HG02623 (cell line): ENCODE measurements at regions not wholly inside any gene's neighbourhood (a gene's known extent, or its start where the extent isn't known, plus 50 kb on each side); places are given as distances from the start of the nearest gene placed in this dataset.

Source experiments
- ATAC-seq: cut with Tn5 transposase; IDR thresholded peaks from one replicate; pipeline ENCODE4 v1.9.1; 2021; ENCODE audit warnings: moderate library complexity; ENCODE audit not compliant: unreplicated experiment

GRCh38 chr6:40803897-40804702 is 216.9 kb upstream of the LRFN2 start:
- ATAC-seq, result no peak

DNA sequence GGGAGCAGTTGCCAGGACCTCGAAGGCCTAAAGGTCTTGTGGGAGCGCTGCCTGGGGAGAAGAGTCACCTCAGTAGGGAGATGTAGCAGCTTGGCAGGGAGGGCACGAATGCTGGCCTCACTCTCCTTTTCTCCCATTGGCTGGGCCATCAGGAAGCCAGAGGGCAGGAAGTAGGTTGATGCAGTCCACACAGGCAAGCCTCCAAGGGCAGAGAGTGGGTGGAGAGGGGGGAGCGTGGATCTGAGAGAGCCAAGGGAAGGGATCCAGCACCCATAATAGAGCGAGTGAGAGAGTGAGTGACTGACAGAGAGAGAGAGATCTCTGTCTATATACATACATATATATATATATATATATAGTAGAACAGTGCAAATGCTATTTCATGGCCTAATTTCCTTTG is 215.3 kb upstream of the LRFN2 start:
- ATAC-seq, result no peak

- ATAC-seq, result no peak
Observed at GRCh38 chr6:40799296-40800140, 212.4 kb upstream of the LRFN2 start.

- no peak for ATAC-seq
Observed at GRCh38 chr6:40798069-40798770, 211.1 kb upstream of the LRFN2 start.

GRCh38 chr6:40796260-40797221 is 209.4 kb upstream of the LRFN2 start:
- ATAC-seq, result no peak

- no peak for ATAC-seq
Observed at GRCh38 chr6:40794586-40794985, 207.4 kb upstream of the LRFN2 start.

DNA sequence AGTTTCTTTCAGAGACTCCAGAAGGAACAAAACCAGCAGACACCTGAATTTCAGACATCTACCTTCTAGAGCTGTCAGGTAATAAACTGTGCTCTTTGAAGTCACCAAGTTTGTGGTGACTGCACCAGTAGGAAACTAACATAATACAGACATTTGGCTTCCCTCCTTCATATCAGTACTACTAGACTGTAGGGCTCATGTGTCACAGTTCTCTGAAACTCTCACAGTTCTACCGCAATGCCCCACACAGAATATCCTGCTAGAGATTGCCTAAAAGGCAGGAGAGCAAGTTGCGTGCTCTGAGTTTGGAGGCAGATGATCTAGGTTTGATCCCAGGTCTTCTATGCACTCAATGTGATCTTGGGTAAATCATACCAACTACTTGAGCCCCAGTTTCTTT is 205.0 kb upstream of the LRFN2 start:
- ATAC-seq, result no peak

GRCh38 chr6:40791004-40791403 is 203.8 kb upstream of the LRFN2 start:
- ATAC-seq, result no peak

GRCh38 chr6:40788661-40789655 is 201.8 kb upstream of the LRFN2 start:
- no peak for ATAC-seq

- ATAC-seq, result no peak
Observed at GRCh38 chr6:40782355-40782754, 195.2 kb upstream of the LRFN2 start.

DNA sequence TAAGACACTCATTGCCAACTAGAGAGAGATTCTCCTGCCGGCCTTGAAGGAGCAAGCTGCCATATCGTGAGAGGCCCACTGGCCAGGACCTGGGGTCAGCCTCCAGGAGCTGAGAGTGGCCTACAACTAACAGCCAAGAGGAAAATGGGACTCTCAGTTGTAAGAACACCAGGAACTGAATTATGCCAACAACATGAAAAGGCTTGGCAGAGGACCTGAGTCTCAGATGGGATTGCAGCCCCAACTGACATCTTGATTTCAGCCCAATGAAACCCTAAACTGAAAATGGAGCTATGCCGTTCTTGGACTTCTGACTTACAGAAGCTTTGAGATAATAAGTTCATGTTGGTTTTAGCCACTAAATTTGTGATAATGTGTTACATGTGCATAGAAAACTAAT is 193.5 kb upstream of the LRFN2 start:
- ATAC-seq, result no peak

DNA sequence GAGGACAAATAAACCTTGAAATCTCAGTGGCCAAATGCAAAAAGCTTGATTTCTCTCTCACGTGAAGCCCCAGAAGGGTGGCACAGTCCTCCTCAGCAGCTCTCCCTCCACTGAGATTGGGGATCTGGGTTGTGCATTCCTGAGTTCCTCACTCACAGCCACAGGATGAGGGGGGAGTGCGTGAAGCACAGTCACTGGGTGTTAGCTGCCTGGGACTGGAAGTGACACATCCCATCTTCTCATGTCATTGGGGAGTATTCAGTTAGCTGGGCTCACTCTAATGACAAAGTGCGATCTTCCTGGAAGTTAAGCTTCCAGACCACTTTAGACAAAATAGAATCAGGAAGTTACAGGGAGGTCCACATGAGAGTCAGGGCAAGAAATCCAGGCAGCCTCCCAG is 192.2 kb upstream of the LRFN2 start:
- no peak for ATAC-seq

- no peak for ATAC-seq
Observed at GRCh38 chr6:40778918-40779317, 191.8 kb upstream of the LRFN2 start.

- ATAC-seq, result no peak
Observed at GRCh38 chr6:40778196-40778595, 191.0 kb upstream of the LRFN2 start.

- no peak for ATAC-seq
Observed at GRCh38 chr6:40774932-40775331, 187.8 kb upstream of the LRFN2 start.

DNA sequence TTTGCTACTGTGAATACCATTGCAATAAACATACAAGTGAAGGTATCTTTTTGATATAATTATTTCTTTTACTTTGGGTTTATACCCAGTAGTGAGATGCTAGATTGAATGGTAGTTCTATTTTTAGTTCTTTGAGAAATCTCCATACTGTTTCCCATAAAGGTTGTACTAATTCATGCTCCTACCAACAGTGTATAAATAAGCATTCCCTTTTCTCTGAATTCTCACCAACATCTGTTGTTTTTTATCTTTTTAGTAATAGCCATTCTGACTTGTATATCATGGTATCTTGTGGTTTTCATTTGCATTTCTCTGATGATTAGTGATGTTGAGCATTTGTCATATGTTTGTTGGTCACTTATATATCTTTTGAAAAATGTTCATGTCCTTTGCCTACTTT is 183.6 kb upstream of the LRFN2 start:
- no peak for ATAC-seq

DNA sequence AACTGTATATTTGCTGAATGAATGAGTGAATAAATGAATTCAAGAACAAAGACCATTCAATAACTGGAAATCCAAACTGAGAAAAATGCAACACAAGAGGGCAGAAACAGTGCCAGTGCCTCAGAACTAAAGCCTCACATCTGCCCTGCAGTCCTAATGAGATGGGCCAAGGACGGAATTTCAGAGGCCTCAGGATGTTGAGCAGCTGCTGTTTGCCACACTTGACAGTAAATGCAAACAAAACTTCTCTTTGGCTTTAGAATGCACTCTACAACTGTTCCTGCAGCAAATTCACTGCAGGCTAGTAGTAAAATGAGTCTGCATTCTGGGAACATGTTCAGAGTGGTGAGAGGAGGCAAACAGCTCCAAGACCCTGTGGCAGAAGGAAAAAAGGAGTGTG is 177.6 kb upstream of the LRFN2 start:
- ATAC-seq, result no peak

DNA sequence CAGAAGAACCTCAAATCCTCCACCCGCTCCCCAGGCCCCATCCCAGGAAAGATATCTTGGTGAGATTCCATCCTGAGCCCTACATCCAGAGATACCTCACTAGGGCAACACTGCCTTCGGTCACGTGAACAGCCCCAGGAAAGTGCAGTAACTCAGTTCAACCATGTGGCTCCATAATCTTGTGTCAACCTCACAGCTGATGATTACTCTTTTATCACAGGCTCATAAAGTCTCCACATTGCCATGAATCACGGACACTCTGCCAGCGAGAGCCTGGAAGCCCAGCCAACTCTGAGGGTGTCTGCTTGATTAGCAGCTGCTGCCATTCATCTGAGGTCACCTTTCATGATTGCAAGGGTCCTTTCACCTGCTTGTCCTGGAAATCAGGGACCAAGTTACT is 175.8 kb upstream of the LRFN2 start:
- ATAC-seq, result no peak

GRCh38 chr6:40760887-40761286 is 173.7 kb upstream of the LRFN2 start:
- no peak for ATAC-seq
